ENCODE measurements at regions not wholly inside any gene's neighbourhood (a gene's known extent, or its start where the extent isn't known, plus 50 kb on each side); places are given as distances from the start of the nearest gene placed in this dataset.
A peak's percentile ranks its signal among the peaks of the same experiment; 100 is the strongest.

DNA sequence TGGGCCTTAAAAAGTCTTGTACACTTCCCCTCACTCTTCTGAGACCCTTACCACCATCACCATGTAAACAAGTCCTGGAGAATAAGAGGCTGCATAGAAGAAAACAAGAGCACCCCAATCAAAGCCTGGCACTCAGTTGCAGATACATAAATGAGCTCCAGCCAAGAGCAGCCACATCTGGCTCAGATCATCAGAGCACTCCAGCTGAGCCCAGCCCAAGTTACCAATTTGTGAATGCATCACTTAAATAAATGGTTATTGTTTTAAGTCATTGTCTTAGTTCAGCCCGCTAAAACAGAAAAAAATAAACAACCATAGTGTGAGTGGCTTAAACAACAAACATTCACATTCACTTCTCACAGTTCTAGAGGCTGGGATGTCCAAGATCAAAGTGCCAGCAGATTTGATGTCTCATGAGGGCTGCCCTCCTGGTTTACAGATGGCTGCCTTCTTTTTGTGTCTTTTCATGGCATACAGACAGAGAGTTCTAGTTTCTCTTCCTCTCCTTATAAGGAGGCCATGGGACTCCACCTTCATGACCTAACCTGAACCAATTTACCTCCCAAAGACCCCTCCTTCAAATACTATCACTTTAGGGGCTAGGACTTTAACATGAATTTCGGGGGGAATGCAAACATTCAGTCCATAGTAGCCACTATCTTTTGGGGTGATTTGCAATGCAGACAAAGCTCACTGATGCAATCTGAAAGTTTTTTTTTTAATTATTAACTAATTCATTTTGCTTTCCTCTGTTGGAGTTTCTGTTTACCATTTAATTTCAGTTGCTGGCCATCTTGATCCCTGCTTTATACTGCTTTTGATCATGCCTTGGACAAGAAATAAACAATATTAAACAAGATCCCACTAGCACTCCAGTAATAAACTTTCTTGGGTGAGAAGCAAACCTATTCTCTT is 187.5 kb upstream of the ACVR2A start:
- no peak for FAIRE-seq

DNA sequence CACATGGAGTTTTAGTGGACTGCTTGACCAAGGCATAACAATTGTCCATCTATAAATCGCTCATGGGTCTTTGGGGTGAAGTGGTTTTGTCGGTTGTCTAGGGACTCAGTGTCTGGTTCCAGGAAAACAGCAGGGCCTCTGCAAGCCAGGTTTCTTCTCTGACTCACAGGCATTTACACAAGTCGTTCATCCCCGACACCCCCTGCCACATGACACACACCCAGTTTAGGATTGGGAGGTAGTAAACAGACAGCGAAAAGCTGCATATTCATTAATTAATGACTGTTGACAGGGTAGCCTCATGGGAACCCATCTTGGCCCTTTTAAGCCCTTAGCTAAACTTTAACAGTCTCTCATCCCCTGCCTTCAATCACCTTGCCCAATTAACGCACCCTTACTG is 194.8 kb upstream of the ACVR2A start:
- FAIRE-seq = no peak
- no peak for DNase-seq (ENCODE audit: insufficient read length, low spot score)

More for the DNA sequence above, 187.5 kb upstream of the ACVR2A start:
- DNase-seq (ENCODE audit: insufficient read length, low spot score) = no peak

DNA sequence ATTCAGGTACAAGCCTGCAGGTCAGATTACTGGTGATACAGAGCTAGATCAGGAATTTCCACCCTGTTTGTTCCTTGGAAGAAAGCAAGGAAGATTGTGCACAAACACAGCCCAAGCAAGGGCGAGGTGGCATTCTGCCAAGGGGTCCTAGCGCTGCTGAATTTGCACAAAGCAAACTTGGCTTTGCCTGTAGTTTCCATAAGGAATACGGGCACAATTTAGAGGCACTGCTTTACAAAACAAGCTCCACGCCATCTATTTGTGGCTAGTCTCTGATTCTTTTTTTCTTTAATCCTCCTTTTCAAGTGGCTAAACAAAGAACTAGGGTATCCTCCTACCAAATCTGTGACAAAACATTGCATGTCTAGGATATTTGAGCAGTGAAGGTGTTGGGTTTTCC is 195.5 kb upstream of the ACVR2A start:
- FAIRE-seq (no peak), DNase-seq (ENCODE audit: insufficient read length, low spot score) (no peak)

DNA sequence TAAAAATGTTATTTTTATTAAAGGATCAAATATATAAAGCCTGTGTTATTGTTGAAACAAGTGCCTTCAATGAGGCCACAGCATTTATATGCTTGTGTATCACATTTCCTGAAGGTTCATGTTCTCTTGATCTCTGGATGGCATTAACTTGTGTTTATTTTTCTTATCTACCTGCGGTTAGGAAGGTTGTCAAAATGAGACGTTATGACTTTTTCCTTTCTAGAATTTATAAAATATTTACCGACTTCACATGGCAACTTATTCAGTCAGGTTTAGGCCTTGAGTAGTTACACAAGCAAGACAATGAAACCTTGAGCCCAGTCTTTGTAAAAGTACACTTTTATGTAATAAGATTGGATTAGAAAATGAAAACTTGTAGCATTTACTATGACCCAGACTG is 196.4 kb upstream of the ACVR2A start:
- no peak for DNase-seq (ENCODE audit: insufficient read length, low spot score)

DNA sequence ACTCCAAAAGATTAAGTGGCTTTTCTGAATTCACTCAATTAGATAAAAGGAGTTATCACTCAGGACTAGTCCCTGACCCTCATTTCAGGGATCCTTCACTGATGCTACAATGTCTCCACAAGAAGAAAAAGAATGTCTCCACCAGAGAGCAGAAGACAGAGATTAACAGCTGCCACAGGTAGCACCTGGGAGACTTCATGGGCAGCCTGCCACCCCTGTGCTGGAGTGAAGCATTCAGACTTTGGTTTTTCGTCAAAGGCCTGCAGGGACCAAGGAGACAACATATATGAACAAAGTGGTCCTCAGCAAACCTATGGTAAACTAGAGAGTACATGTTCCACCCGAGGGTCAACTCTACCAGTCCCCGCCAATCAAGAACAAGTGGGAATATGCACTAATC is 197.0 kb upstream of the ACVR2A start:
- DNase-seq (ENCODE audit: insufficient read length, low spot score) (no peak), FAIRE-seq (no peak)

More for the DNA sequence above, 196.4 kb upstream of the ACVR2A start:
- FAIRE-seq = no peak

DNA sequence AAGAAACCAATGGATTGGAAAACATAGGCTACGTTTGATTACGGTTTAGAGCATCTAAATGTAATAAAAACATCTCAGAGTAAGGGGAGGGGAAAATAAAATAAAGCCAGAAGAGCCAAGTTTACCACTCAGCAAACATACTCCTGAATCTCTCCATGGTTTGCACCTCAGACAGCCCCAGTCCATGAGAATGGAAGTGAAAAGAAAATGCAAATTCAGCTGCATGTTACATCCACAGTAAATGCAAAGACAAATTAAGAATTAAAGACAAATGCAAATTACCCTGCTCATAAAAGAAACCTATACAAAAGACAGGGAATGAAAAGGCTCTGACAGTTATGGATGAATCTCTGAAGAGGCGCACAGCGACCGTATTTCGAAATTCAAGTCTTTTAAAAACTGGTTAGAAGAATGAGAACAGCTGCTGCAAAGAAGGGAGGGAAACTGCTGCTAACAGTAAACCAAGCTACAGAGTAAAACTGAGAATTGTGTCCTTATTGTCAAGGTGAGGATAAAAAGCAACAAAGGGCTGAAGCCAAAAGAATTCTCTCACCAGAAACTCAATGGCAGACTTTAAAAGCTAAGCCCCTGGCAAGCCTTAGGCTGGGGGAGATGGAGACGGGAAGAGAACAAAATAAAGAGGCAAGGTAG is 197.9 kb upstream of the ACVR2A start:
- FAIRE-seq (no peak), DNase-seq (ENCODE audit: insufficient read length, low spot score) (no peak)

DNA sequence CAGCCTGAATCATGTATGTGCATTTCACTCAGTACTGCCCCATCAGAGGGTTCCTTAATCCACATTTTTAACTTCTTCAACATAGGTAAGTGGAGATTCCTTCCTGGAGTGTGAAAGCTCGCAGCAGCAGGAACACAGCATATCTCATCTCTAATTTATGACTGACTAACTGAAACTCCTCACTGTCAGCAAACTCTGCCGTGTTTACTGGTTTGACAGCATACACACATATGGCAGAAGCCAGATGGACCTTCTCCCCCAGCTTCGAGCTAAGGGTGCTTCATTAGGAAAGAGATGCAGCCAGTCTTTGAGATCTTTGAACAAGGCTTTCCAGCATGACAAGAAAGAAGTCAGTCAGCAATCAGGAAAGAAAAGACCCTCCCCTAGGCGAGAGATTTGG is 200.3 kb upstream of the ACVR2A start:
- DNase-seq (ENCODE audit: insufficient read length, low spot score) = no peak
- no peak for FAIRE-seq

DNA sequence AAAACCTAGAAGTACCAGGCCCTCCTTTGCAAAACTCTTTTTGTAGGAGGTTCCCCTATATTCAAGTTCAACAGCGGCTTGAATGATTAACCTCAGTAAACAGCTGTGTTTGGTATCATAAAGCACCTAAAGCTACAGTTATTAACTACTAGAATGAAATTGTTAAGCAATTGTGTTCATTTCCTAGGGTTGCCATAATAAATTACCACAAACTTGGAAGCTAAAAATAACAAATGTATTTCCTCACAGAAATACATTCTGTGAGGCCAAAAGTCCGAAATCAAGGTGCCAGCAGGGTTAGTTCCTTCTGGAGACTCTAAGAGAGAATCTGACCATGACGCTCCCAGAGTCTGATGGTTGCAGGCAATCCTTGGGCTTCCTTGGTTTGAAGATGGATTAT is 202.1 kb upstream of the ACVR2A start:
- DNase-seq (ENCODE audit: insufficient read length, low spot score) = no peak

DNA sequence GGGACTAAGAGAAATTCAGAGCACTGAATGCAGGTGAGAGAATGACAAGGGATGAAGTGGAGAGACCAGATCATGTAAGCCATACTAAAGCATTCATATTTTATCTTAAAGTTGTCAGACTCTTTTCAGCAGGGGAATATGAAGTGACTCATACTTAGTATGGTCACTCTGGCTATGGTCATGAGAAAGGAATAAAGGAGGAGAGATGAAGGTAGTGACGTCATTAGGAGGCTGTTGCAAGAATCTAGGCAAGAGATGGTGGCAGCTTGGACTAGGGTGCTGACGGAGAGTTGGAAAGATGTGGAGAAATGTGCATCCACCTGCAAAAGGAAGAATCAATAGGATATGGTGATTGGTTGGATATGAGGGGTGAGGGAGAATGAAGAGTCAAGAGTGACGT is 203.2 kb upstream of the ACVR2A start:
- FAIRE-seq (no peak), DNase-seq (ENCODE audit: insufficient read length, low spot score) (no peak)

More for the DNA sequence above, 202.1 kb upstream of the ACVR2A start:
- no peak for FAIRE-seq

DNA sequence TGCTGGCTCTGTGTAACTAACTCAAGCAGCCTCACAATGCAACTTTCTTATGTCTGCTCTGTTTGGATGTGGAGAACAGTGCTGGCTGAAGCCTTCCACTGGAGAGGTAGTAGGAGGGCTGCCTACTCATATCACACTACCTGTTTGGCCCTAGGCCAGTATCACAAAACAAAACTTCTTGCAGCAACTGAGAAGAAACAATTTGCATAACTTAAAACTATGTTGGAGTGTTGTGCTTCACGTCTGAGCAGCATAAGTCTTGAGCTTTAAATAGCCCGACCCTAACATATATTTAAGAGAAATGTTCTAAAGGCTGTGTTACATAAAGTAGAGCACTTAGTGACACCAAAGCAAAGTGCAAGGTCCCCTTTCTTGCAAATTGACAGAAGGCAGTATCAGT is 204.9 kb upstream of the ACVR2A start:
- DNase-seq (ENCODE audit: insufficient read length, low spot score) = no peak
- no peak for FAIRE-seq

DNA sequence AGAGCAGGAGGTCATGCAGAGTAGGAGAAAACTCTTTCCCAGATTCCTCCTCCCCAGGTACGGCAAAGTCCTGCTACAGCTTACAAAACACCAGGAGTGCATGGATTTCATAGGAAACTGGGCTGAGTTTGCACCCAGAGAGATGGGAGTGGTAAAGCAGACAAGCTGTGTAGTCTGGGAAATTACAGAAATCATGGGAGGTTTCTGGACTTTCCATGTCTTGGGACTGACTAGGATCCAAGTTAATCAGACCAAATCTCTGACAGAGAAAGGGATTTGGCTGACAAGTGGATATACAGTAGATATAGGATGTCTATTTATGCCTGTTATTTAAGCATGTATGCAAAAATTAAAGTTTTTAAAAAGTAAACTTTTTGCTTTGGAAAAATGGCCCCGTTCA is 205.4 kb upstream of the ACVR2A start:
- no peak for FAIRE-seq

DNA sequence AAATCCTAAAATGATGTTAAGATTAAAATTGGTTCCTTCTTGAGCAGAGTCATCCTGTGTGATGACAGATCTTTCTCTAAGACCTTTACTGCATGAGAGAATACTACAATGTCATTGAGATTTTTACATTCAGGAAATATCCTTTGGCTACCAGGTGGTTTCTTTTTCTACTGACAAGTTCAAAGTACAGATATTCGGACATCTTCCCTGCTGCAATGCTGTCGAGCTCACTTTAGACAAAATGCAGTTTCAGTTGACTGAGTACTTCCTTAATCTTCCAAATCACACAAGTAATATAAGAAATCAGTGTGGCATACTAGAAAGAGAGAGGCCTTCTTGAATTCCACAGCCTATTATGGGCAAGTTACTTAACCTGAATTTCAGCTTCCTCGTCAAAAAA is 207.9 kb upstream of the ACVR2A start:
- FAIRE-seq (no peak), DNase-seq (ENCODE audit: insufficient read length, low spot score) (no peak)

More for the DNA sequence above, 205.4 kb upstream of the ACVR2A start:
- DNase-seq (ENCODE audit: insufficient read length, low spot score) = no peak

DNA sequence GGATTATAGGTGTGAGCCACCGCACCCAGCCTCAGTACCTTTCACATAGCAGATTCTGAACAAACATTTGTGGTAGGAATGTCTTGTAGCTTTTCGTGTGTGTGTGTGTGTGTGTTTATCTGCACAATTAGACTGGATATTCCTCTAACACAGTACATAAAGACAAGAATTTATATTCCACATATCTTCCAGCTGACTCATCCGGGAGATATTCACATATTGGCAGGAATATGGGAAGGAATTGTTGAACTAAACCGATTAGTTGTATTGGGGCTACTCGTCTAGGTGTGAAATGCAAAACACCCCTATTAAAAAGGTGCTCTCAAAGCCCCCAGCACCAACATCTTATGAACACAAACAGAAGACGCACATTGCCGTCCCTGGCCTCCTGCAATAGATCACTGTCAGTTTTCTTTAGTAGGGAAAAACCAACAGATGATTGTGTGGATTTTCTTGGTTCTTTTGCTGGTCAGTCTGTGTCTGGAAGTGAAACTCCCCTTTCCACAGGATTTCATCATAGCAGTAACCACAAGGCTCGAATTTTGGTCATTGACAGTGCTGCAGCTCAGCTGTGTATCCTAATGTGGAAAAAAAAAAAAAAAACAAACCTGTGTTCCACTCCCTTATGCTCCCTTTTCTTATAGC is 208.5 kb upstream of the ACVR2A start:
- peak; percentile 48 for FAIRE-seq
- peak; percentile 43 for DNase-seq (ENCODE audit: insufficient read length, low spot score)

DNA sequence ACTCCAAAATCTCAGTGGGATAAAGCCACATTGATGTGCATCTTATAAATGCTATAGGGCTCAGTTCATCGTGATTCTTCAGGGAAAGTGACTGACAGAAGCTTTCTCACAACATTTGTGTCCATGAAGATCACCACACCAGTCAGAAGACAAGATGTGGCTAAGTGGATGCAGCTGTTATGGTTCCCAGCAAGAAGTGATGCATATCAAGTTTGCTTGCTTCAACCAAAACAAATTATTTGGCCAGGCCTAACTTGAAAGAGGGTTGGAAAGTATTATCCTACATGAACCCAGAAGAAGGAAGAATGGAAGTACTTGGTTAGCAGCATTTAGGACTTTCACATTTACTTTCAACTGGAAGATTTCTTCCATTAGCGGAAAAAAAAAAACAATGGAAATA is 210.0 kb upstream of the ACVR2A start:
- FAIRE-seq (no peak), DNase-seq (ENCODE audit: insufficient read length, low spot score) (no peak)

DNA sequence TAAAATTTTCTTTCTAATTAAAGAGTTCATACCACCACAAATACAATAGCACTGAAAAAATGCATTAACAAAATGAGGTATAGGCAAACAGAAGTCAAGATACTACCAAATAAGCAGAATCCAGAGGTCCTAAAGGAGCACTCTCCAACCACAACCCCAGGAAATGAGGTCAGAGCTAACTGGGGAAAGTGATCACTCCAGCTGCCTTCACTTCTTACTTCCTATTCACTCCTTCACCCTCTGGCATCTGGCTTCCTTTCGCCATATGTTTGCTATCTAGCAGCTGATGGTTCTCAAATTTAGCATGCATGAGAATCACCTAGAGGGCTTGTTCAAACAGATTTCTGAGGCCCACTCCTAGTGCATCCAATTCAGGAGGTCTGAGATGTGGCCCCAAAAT is 212.6 kb upstream of the ACVR2A start:
- FAIRE-seq (no peak), DNase-seq (ENCODE audit: insufficient read length, low spot score) (no peak)

DNA sequence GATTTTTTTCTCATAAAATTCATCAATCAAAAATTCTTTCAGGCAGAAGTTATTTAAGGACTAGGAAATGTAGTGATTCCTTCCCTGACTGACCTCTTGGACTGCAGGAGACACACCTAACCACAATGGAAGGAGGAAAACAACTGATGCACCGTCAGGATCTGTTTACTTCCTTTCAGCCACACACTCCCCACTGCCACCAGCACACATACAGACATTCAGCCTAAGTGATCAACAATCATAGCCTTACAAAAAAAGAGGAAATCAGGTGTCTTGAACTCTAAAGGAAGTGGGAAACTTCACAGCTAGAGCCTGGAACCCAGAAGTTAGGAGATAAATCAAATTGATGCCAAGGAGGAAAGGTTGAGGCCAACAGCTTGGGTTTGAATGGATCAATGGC is 213.5 kb upstream of the ACVR2A start:
- no peak for FAIRE-seq

DNA sequence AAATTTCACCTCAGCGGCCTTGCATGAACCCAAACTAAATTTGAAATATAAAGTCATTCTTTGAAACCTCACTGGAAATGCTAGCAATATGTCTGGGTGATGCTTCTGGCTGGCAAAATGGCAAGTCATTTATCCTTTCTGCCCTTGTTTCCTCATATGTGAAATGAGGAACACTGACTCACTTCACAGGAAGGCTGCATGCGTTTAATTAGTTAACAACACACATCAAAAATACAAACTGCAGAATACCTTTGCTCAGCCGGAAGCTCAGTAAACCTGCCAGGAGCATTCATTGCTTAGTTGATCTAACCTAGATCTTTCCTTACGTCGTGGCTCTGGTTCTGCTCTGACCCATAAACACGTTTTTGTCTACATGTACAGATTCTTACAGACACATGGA is 214.2 kb upstream of the ACVR2A start:
- DNase-seq (ENCODE audit: insufficient read length, low spot score) (no peak), FAIRE-seq (no peak)

More for the DNA sequence above, 213.5 kb upstream of the ACVR2A start:
- DNase-seq (ENCODE audit: insufficient read length, low spot score) = no peak

DNA sequence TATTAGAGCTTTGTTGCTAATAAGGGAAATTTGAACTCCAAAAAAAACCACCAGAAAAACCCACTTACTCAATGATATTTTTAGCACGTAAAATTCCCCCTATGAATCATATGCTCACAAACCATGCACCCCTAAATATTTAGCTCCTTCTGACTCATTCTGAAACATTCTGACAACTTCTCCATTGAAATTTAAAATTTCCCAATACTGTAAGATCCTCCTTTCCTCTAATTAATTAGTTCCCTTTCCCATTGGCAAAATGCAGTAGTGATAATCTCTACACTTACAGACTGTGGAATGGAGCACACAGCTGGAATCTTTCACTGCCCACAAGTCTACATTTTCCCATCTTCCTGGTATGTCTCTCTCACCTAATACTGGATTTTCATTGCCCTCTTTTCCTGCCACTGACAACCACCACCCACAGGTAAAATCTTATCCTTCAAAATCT is 215.8 kb upstream of the ACVR2A start:
- DNase-seq (ENCODE audit: insufficient read length, low spot score) = no peak
- no peak for FAIRE-seq

DNA sequence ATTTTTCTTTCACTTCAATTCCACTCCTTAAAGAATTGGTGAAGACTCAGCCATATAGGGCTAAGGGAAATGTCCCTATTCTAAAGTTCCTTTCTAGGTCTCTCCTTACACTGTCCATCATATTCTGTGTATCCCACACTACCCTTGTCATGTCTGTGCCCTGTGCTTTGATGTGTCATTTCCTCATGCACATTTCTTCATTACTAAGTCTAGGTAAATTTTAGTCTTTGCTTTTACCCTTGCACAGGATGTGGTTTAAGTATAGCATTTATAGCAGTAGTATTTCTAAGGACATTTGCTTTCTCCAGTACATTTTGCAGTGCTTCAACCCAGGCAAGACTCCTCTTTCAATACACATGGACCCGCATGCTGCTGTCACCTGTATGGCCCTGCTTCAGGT is 221.5 kb upstream of the ACVR2A start:
- FAIRE-seq (no peak), DNase-seq (ENCODE audit: insufficient read length, low spot score) (no peak)

DNA sequence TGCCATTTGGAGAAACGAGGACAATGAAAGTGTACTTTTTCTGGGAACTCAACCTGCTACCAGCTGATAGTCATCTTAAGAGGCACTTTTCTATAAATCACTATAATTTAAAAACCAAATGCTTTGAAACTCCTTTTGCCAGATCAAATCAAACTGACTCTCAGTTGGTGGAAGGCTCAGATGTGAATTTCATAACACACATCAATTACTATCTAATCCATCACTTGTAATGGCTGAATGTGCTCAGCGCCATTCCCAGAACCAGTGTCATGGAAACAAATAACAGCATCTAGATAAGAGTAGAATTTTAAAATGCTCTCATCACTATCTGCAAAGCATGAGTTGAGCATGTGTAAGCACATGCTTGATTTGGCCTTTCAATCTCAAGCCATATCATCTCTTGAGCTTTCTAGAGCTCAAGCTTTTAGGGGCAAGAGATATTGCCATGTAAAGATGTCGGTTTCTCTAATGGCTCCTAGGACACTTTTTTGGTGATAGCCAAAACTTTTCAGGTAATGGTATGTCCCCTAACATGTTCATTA is 223.1 kb upstream of the ACVR2A start:
- no peak for DNase-seq (ENCODE audit: insufficient read length, low spot score)
- no peak for FAIRE-seq

DNA sequence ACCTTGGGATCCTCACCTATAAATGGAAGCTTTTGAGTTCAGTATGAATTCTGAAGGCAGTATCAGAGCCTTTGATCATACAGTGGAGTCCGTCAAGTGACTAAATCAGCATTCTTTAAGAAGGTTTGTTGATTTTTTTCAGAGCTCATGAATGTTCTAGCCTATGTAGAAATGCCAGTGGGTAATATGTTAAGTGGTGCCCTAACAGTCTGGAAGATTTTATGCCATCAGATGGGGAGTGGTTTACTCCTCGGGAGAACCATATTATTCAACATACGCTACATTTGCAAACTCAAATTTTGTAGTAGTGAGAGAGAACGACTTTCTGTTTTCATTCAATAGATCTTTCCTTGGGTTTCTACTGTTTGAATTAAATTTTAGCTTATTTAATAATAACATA is 225.0 kb upstream of the ACVR2A start:
- DNase-seq (ENCODE audit: insufficient read length, low spot score) (no peak), FAIRE-seq (no peak)

Data from HTR-8/SVneo (cell line).